ENCODE measurements at regions not wholly inside any gene's neighbourhood (a gene's known extent, or its start where the extent isn't known, plus 50 kb on each side); places are given as distances from the start of the nearest gene placed in this dataset.

- no peak for FAIRE-seq
- Histone ChIP-seq H3K4me3 (ENCODE audit: low read depth, low read length) (no peak overlapping the region), H3K36me3 (ENCODE audit: control insufficient read depth, insufficient read depth, low read length) (no peaks in the 10 kb centered on the region), H3K27me3 (ENCODE audit: control insufficient read depth, insufficient read depth, low read length) (no peaks in the 10 kb centered on the region)
- no peak for TF ChIP-seq CTCF (IDR thresholded peaks at IDR 0.05; ENCODE audit: insufficient read depth, low read length, severe bottlenecking)
- DNase-seq (ENCODE audit: low read depth) = peak; percentile 61
These were observed 55.1 kb upstream of the ZEB1 start for GRCh38 chr10:31263903-31264302.

GRCh38 chr10:31268444-31269303 is 50.3 kb upstream of the ZEB1 start:
- Histone ChIP-seq H3K4me3 (ENCODE audit: low read depth, low read length) (no peak overlapping the region), H3K27me3 (ENCODE audit: control insufficient read depth, insufficient read depth, low read length) (no peaks in the 10 kb centered on the region), H3K36me3 (ENCODE audit: control insufficient read depth, insufficient read depth, low read length) (no peaks in the 10 kb centered on the region)
- DNase-seq (ENCODE audit: low read depth) (no peak), FAIRE-seq (peak; percentile 18)
- no peak for TF ChIP-seq CTCF (IDR thresholded peaks at IDR 0.05; ENCODE audit: insufficient read depth, low read length, severe bottlenecking)

All from bronchial epithelial cell (primary cell).